Heart left ventricle (tissue), 16 donors: ENCODE measurements at regions not wholly inside any gene's neighbourhood (a gene's known extent, or its start where the extent isn't known, plus 50 kb on each side); places are given as distances from the start of the nearest gene placed in this dataset.

Experiments
- ATAC-seq, 4 donors: fragments of 200-7000 bp; cut with Tn5 transposase; one replicate each; pipeline ENCODE4 v1.9.1; 2020 to 2022; ENCODE audit warnings: moderate library complexity in 4 of 4, mild to moderate bottlenecking in 3 of 4, moderate number of reproducible peaks in 1 of 4
- DNase-seq, 5 donors: peaks; one replicate each; pipeline ENCODE4 v3.0.0-alpha.2; 2020
- H3K27ac ChIP-seq, 12 donors: fragments of 200-600 bp; sonication (generic) in 4 of 12; one replicate each; pipeline versions ENCODE4 v1.5.0 to v1.8.0; 2016 to 2022; ENCODE audit warnings: mild to moderate bottlenecking in 2 of 12
- H3K27me3 ChIP-seq, 9 donors: fragments of 200-600 bp; sonication (generic) in 2 of 9; one replicate each; pipeline versions ENCODE4 v1.5.1 to v1.8.0; 2016 to 2022; ENCODE audit warnings: mild to moderate bottlenecking in 3 of 9
- H3K36me3 ChIP-seq, 9 donors: fragments of 200-600 bp; sonication (generic) in 2 of 9; one replicate each; pipeline versions ENCODE4 v1.5.0 to v1.8.0; 2018 to 2022; ENCODE audit warnings: mild to moderate bottlenecking in 2 of 9
- H3K4me1 ChIP-seq, 12 donors: fragments of 200-600 bp; sonication (generic) in 4 of 12; one replicate each; pipeline versions ENCODE4 v1.5.0 to v1.8.0; 2016 to 2022; ENCODE audit warnings: mild to moderate bottlenecking in 3 of 12
- H3K4me3 ChIP-seq, 12 donors: fragments of 200-600 bp; sonication (generic) in 4 of 12; one replicate each; pipeline versions ENCODE4 v1.5.0 to v1.8.0; 2017 to 2022; ENCODE audit warnings: mild to moderate bottlenecking in 9 of 12, moderate library complexity in 4 of 12
- H3K9me3 ChIP-seq, 12 donors: fragments of 200-600 bp; sonication (generic) in 4 of 12; one replicate each; pipeline versions ENCODE4 v1.5.0 to v1.8.0; 2016 to 2022; ENCODE audit warnings: mild to moderate bottlenecking in 1 of 12
- POLR2A ChIP-seq, 2 donors: fragments of 450-650 bp; IDR thresholded peaks; one replicate each; pipeline ENCODE4 v1.6.1; 2017; ENCODE audit warnings: antibody characterized with exemption in 2 of 2, mild to moderate bottlenecking in 2 of 2, moderate library complexity in 2 of 2
- WGBS, 4 donors: extraction: QIAGEN DNeasy Blood & Tissue Kit in 2 of 4; methylation state at CpG; one replicate each; pipeline versions ENCODE4 v1.1.5 to v1.1.7; 2013 to 2018; 5-methylcytosine and 5-hydroxymethylcytosine counted together
- intact Hi-C, 10 donors: fragments of 100-400 bp; cut with DNase I; formaldehyde crosslinking; loops; one replicate each; pipeline versions ENCODE4 v1.11.1 to v1.14.2; 2022
- TF ChIP-seq, protein P1 (sequence below), 12 donors: fragments of 200-600 bp; sonication (generic) in 4 of 12; IDR thresholded peaks; one replicate each; pipeline versions ENCODE4 v1.5.0 to v1.8.0; 2018 to 2022; ENCODE audit warnings: antibody characterized with exemption in 12 of 12, mild to moderate bottlenecking in 5 of 12
- donor health status: ischemic (EF 13 %, LVEDD 7.1; RV severe dilation, severe dysfunction).
- donor health status: healthy with polysubstance abuse.
- donor health status: DM: no; HTN: yes; CAD: no.
- donor health status: DM: no; HTN: no; CAD: no.
- donor health status: ischemic (EF 25% LVEDD 6.9; RV normal size, moderate dysfunction).
- donor health status: ischemic (EF 25% LVEDD 5.7; RV mildly dilated, moderate dysfunction).
- donor health status: healthy.
- donor health status: DM: yes; HTN: yes; CAD: no.
- donor health status: ischemic (EF 35%, LVEDD 5.7; RV mildly dilated, moderate dysfunction).
- donor health status: nonischemic (EF 11% LVEDD 7.7; RV severe dilation, severe dysfunction).
- donor health status: DM: yes; HTN: yes; CAD: no.
- donor health status: PGD.
- donor health status: ischemic (EF 29% LVEDD 5.4; RV normal size, mild dysfunction).
- donor health status: nonischemic (EF 23%, LVEDD 6.1; RV moderate dilation, normal function).

DNA sequence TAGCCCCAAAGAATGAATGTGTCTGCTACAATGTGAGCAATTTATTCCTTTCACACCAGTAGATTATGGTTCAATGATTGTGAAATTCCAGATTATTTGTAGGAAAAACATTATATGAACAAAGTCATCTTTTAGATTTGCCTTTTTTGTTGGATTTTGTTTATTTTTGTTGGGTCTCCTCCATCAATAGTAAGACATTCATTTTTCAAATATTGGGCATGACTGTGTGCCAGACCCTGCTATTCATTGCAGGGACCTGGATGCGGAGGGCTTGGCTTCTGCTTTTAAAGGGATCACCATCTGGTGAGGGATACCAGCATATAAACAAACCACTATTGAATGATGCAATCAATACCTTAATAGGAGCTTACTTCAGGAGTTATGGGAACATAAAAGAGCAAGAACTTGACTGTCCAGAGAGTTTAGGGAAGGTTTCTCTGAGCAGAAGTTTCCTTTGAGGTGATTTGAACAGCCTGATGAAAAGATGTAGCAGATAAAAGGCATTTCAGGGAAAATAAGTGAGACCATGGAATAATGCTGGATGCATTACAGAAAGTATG lies 486.7 kb downstream of the EPHA4 start:
- ATAC-seq, result no peak
- Histone ChIP-seq H3K9me3 (no peaks in the 10 kb centered on the region), H3K27ac (no peak overlapping the region), H3K36me3 (no peaks in the 10 kb centered on the region), H3K27me3 (no peaks in the 10 kb centered on the region), H3K4me3 (no peak overlapping the region), H3K4me1 (no peaks in the 10 kb centered on the region)
- 88 to 100% (median 90%) methylated on average over 1 of the region's 1 CpG for WGBS, 4 donors
- no peak for DNase-seq
- TF ChIP-seq POLR2A (IDR thresholded peaks at IDR 0.05), result no peak
- TF ChIP-seq, protein P1, sequence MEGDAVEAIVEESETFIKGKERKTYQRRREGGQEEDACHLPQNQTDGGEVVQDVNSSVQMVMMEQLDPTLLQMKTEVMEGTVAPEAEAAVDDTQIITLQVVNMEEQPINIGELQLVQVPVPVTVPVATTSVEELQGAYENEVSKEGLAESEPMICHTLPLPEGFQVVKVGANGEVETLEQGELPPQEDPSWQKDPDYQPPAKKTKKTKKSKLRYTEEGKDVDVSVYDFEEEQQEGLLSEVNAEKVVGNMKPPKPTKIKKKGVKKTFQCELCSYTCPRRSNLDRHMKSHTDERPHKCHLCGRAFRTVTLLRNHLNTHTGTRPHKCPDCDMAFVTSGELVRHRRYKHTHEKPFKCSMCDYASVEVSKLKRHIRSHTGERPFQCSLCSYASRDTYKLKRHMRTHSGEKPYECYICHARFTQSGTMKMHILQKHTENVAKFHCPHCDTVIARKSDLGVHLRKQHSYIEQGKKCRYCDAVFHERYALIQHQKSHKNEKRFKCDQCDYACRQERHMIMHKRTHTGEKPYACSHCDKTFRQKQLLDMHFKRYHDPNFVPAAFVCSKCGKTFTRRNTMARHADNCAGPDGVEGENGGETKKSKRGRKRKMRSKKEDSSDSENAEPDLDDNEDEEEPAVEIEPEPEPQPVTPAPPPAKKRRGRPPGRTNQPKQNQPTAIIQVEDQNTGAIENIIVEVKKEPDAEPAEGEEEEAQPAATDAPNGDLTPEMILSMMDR (IDR thresholded peaks at IDR 0.05), result no peak
- intact Hi-C loops, result no loop called here

DNA sequence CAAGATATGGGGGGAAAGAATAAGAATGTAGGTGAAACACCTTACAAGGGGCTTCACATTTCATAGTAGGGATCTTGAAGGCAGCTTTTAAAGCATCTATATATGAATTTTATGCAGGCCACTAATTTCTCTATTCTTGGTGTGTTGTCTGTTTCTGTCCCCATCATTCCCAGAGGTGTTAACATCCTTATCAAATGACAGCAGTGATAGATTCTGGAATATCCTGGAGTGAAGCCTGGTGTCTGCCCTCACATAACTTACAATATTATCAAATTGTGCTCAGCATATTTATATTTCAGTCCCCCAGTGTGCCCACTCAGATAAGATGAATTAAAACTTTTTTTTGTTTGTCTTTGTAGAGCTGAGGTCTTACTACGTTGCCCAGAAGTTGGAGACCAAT lies 486.2 kb downstream of the EPHA4 start:
- H3K27ac ChIP-seq, result no peak overlapping the region
- no peak for TF ChIP-seq POLR2A (IDR thresholded peaks at IDR 0.05)
- TF ChIP-seq, protein P1 (IDR thresholded peaks at IDR 0.05), result no peak
- WGBS, 4 donors, result 42 to 61% (median 55%) methylated on average over 1 of the region's 1 CpG
- H3K9me3 ChIP-seq, result no peaks in the 10 kb centered on the region
- DNase-seq (no peak), ATAC-seq (no peak)
- intact Hi-C loops, result no loop called here
- no peaks in the 10 kb centered on the region for H3K27me3 ChIP-seq
- H3K36me3 ChIP-seq, result no peaks in the 10 kb centered on the region
- H3K4me1 ChIP-seq, result no peaks in the 10 kb centered on the region
- no peak overlapping the region for H3K4me3 ChIP-seq

DNA sequence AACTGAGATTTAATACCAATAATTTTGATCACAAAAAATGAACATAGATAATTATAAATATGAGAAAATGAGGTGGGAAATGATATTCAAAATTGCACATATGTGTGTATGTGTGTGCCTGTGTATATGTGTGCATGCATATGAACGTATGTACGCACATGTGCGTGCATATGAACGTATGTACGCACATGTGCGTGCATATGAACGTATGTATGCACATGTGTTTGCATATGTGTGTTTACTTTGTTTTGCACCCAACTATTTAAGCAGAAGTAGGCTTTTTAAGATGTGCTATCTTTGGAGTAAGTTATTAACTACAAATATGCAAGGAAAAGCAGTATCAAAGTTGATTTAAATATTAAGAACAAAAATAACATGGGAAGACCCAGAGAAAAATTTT lies 484.3 kb downstream of the EPHA4 start:
- Histone ChIP-seq H3K27ac (no peak overlapping the region), H3K27me3 (no peaks in the 10 kb centered on the region), H3K4me3 (no peak overlapping the region), H3K4me1 (no peaks in the 10 kb centered on the region), H3K9me3 (no peaks in the 10 kb centered on the region), H3K36me3 (no peaks in the 10 kb centered on the region)
- no peak for TF ChIP-seq POLR2A (IDR thresholded peaks at IDR 0.05)
- TF ChIP-seq, protein P1 (IDR thresholded peaks at IDR 0.05), result no peak
- intact Hi-C loops, result no loop called here
- no peak for ATAC-seq
- no peak for DNase-seq
- 89 to 94% (median 93%) methylated on average over 7 of the region's 7 CpGs for WGBS, 4 donors

DNA sequence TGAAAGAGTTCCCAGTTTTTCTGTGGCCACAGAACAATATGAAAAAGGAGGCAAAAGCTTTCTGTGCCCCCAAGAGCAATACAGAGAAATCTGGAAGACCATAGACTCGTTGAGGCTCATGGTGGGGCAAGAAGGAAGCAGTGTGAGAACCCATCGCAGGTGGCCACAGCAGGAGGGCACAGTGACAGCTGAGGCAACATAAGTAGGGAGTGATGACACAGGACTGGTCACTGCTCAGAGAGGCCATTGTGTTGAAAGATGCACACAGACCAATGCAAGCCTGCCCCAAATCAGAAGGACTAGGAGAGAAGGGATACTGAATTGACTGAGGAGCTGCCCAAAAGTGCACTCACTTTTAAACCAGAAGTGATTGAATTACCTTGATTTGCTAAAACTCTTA lies 483.6 kb downstream of the EPHA4 start:
- no peak for TF ChIP-seq POLR2A (IDR thresholded peaks at IDR 0.05)
- TF ChIP-seq, protein P1 (IDR thresholded peaks at IDR 0.05), result no peak
- intact Hi-C loops, result no loop called here

More for the DNA sequence above, 483.6 kb downstream of the EPHA4 start:
- Histone ChIP-seq H3K4me3 (no peak overlapping the region), H3K27me3 (no peaks in the 10 kb centered on the region), H3K27ac (no peak overlapping the region), H3K36me3 (no peaks in the 10 kb centered on the region), H3K4me1 (no peaks in the 10 kb centered on the region), H3K9me3 (no peaks in the 10 kb centered on the region)
- 77 to 88% (median 81%) methylated on average over 2 of the region's 2 CpGs for WGBS, 4 donors
- ATAC-seq, result no peak
- no peak for DNase-seq
